ENCODE measurements at regions not wholly inside any gene's neighbourhood (a gene's known extent, or its start where the extent isn't known, plus 50 kb on each side); places are given as distances from the start of the nearest gene placed in this dataset.

GRCh38 chr18:48468151-48468550 lies 59.0 kb upstream of the ZBTB7C start:
- dilution Hi-C loops (cut with MboI; ENCODE audit: extremely low pct_ligation_motif_present, low sequenced_read_pairs): no loop called here
- DNase-seq (ENCODE audit: low read depth, low spot score) (no peak), FAIRE-seq (no peak)
- no peaks in the 10 kb centered on the region for H3K79me2 ChIP-seq (ENCODE audit: control insufficient read depth, insufficient read depth, low read length)
- intact Hi-C loops (cut with micrococcal nuclease): no loop called here
- no peaks in the 10 kb centered on the region for H4K20me1 ChIP-seq (replicated peaks; ENCODE audit: control insufficient read depth, extremely low read depth, insufficient read depth, low read length)
- H3K27me3 ChIP-seq (ENCODE audit: control insufficient read depth in 2 of 2, insufficient read depth in 2 of 2, low read length in 2 of 2): peaks cover 19 to 35% of the 10 kb centered on the region in 2 experiments
- no peaks in the 10 kb centered on the region for H3K36me3 ChIP-seq (ENCODE audit: control insufficient read depth in 2 of 2, extremely low read depth in 1 of 2, insufficient read depth in 2 of 2, low read length in 2 of 2)
- no peak overlapping the region for H3K4me2 ChIP-seq (ENCODE audit: insufficient read depth, low read length)
- POLR2A ChIA-PET: no interaction called here
- no peaks in the 10 kb centered on the region for H3K9me3 ChIP-seq (replicated peaks; ENCODE audit: control insufficient read depth, insufficient read depth, low read length)
- no TSS peak for BruUV-seq (replicated peaks)
- TF ChIP-seq POLR2AphosphoS5 (IDR thresholded peaks at IDR 0.05; ENCODE audit: insufficient read depth, low read depth, low read length) (no peak), JUN (IDR thresholded peaks at IDR 0.05; ENCODE audit: borderline replicate concordance, insufficient read depth, insufficient read length, low read depth) (no peak), EZH2 (IDR thresholded peaks at IDR 0.05; ENCODE audit: borderline replicate concordance, low read depth, low read length, severe bottlenecking) (no peak)
- no peaks in the 10 kb centered on the region for H3K4me1 ChIP-seq (ENCODE audit: control insufficient read depth, extremely low read depth, insufficient read depth, low read length)
- H3K9ac ChIP-seq (replicated peaks; ENCODE audit: extremely low read depth, insufficient read depth, low read length): no peak overlapping the region
- H2AFZ ChIP-seq (ENCODE audit: low read depth, low read length): no peak overlapping the region
- no peak overlapping the region for H3K4me3 ChIP-seq (replicated peaks in 1 of 3; ENCODE audit: insufficient read depth in 1 of 3, low read depth in 1 of 3, low read length in 3 of 3)
- H3K9me1 ChIP-seq (replicated peaks; ENCODE audit: control insufficient read depth, extremely low read depth, insufficient read depth, low read length): no peaks in the 10 kb centered on the region
- no peak overlapping the region for H3K27ac ChIP-seq (ENCODE audit: insufficient read depth, low read depth, low read length)
- CTCF ChIA-PET: interaction anchor here (1.0 to 2.1 kb wide), 5 partner anchors 9 to 695 kb away, joined by 3 to 13 read pairs (median 6); no protein-coding TSS in a partner anchor

- no peak overlapping the region for H3K27ac ChIP-seq (ENCODE audit: insufficient read depth, low read depth, low read length)
- H3K9me3 ChIP-seq (replicated peaks; ENCODE audit: control insufficient read depth, insufficient read depth, low read length): no peaks in the 10 kb centered on the region
- H3K27me3 ChIP-seq (ENCODE audit: control insufficient read depth in 2 of 2, insufficient read depth in 2 of 2, low read length in 2 of 2): peaks cover 19 to 31% of the 10 kb centered on the region in 2 experiments
- H3K9me1 ChIP-seq (replicated peaks; ENCODE audit: control insufficient read depth, extremely low read depth, insufficient read depth, low read length): no peaks in the 10 kb centered on the region
- DNase-seq (ENCODE audit: low read depth, low spot score) (no peak), FAIRE-seq (no peak)
- H3K4me1 ChIP-seq (ENCODE audit: control insufficient read depth, extremely low read depth, insufficient read depth, low read length): no peaks in the 10 kb centered on the region
- no peaks in the 10 kb centered on the region for H3K36me3 ChIP-seq (ENCODE audit: control insufficient read depth in 2 of 2, extremely low read depth in 1 of 2, insufficient read depth in 2 of 2, low read length in 2 of 2)
- H3K4me3 ChIP-seq (replicated peaks in 1 of 3; ENCODE audit: insufficient read depth in 1 of 3, low read depth in 1 of 3, low read length in 3 of 3): no peak overlapping the region
- intact Hi-C loops (cut with micrococcal nuclease) (no loop called here), dilution Hi-C loops (cut with MboI; ENCODE audit: extremely low pct_ligation_motif_present, low sequenced_read_pairs) (no loop called here)
- H3K79me2 ChIP-seq (ENCODE audit: control insufficient read depth, insufficient read depth, low read length): no peaks in the 10 kb centered on the region
- H3K9ac ChIP-seq (replicated peaks; ENCODE audit: extremely low read depth, insufficient read depth, low read length): no peak overlapping the region
- ChIA-PET CTCF (interaction anchor here (1.5 to 2.1 kb wide), 3 partner anchors 8 to 197 kb away, joined by 3 to 10 read pairs (median 6); no protein-coding TSS in a partner anchor), POLR2A (no interaction called here)
- no peak for TF ChIP-seq MYC (IDR thresholded peaks at IDR 0.05; ENCODE audit: low read depth, low read length)
- TF ChIP-seq POLR2A (IDR thresholded peaks at IDR 0.05; ENCODE audit: low read depth, low read length): no peak
- TF ChIP-seq GATA2 (IDR thresholded peaks at IDR 0.05; ENCODE audit: insufficient read depth, insufficient read length, low read depth, low read length): no peak
- no peak for TF ChIP-seq MAX (IDR thresholded peaks at IDR 0.05; ENCODE audit: insufficient read depth, insufficient read length)
- no peak for TF ChIP-seq POLR2AphosphoS5 (IDR thresholded peaks at IDR 0.05; ENCODE audit: insufficient read depth, low read depth, low read length)
- no peak for TF ChIP-seq FOS (IDR thresholded peaks at IDR 0.05; ENCODE audit: borderline replicate concordance, insufficient read depth, low read length)
- TF ChIP-seq EZH2 (IDR thresholded peaks at IDR 0.05; ENCODE audit: borderline replicate concordance, low read depth, low read length, severe bottlenecking): no peak
- H3K4me2 ChIP-seq (ENCODE audit: insufficient read depth, low read length): no peak overlapping the region
- no TSS peak for BruUV-seq (replicated peaks)
- H2AFZ ChIP-seq (ENCODE audit: low read depth, low read length): no peak overlapping the region
- no peaks in the 10 kb centered on the region for H4K20me1 ChIP-seq (replicated peaks; ENCODE audit: control insufficient read depth, extremely low read depth, insufficient read depth, low read length)
Measured at GRCh38 chr18:48467231-48467630, 58.0 kb upstream of the ZBTB7C start.

Measured in endothelial cell of umbilical vein (primary cell).